ENCODE measurements at regions not wholly inside any gene's neighbourhood (a gene's known extent, or its start where the extent isn't known, plus 50 kb on each side); places are given as distances from the start of the nearest gene placed in this dataset.

- no peaks in the 10 kb centered on the region for H3K9me3 Mint-ChIP-seq
- H3K27me3 Mint-ChIP-seq, result no peaks in the 10 kb centered on the region
- H3K4me3 Mint-ChIP-seq, result peak overlapping the region; percentile 18
- H3K27ac Mint-ChIP-seq, result peak overlapping the region; percentile 72
- H3K36me3 Mint-ChIP-seq, result peaks cover 55% of the 10 kb centered on the region
- ATAC-seq, result no peak
- H3K4me1 Mint-ChIP-seq, result peaks cover 28% of the 10 kb centered on the region
Measured at GRCh38 chr18:23357996-23358594, 95.0 kb upstream of the RIOK3 start.

- peak overlapping the region; percentile 72 for H3K27ac Mint-ChIP-seq
- peaks cover 19% of the 10 kb centered on the region for H3K4me1 Mint-ChIP-seq
- H3K9me3 Mint-ChIP-seq, result no peaks in the 10 kb centered on the region
- H3K4me3 Mint-ChIP-seq, result no peak overlapping the region
- ATAC-seq, result no peak
- peaks cover 43% of the 10 kb centered on the region for H3K36me3 Mint-ChIP-seq
- no peaks in the 10 kb centered on the region for H3K27me3 Mint-ChIP-seq
Measured at GRCh38 chr18:23359421-23359820, 93.7 kb upstream of the RIOK3 start.

GRCh38 chr18:23363865-23364570 lies 89.1 kb upstream of the RIOK3 start:
- peaks cover 18% of the 10 kb centered on the region for H3K36me3 Mint-ChIP-seq
- ATAC-seq, result no peak
- H3K4me3 Mint-ChIP-seq, result no peak overlapping the region
- H3K27ac Mint-ChIP-seq, result no peak overlapping the region
- no peaks in the 10 kb centered on the region for H3K27me3 Mint-ChIP-seq
- no peaks in the 10 kb centered on the region for H3K9me3 Mint-ChIP-seq
- peaks cover 3% of the 10 kb centered on the region for H3K4me1 Mint-ChIP-seq

GRCh38 chr18:23365602-23366001 lies 87.5 kb upstream of the RIOK3 start:
- no peak overlapping the region for H3K4me3 Mint-ChIP-seq
- H3K4me1 Mint-ChIP-seq, result no peaks in the 10 kb centered on the region
- H3K36me3 Mint-ChIP-seq, result peaks cover 11% of the 10 kb centered on the region
- H3K27me3 Mint-ChIP-seq, result no peaks in the 10 kb centered on the region
- peak overlapping the region; percentile 26 for H3K27ac Mint-ChIP-seq
- no peak for ATAC-seq
- H3K9me3 Mint-ChIP-seq, result no peaks in the 10 kb centered on the region

- no peak for ATAC-seq
- H3K36me3 Mint-ChIP-seq, result peaks cover 29% of the 10 kb centered on the region
- no peak overlapping the region for H3K27ac Mint-ChIP-seq
- no peaks in the 10 kb centered on the region for H3K9me3 Mint-ChIP-seq
- no peak overlapping the region for H3K4me3 Mint-ChIP-seq
- H3K27me3 Mint-ChIP-seq, result no peaks in the 10 kb centered on the region
- no peaks in the 10 kb centered on the region for H3K4me1 Mint-ChIP-seq
Measured at GRCh38 chr18:23369266-23369665, 83.8 kb upstream of the RIOK3 start.

- no peaks in the 10 kb centered on the region for H3K9me3 Mint-ChIP-seq
- H3K27me3 Mint-ChIP-seq, result no peaks in the 10 kb centered on the region
- H3K27ac Mint-ChIP-seq, result no peak overlapping the region
- no peak for ATAC-seq
- no peak overlapping the region for H3K4me3 Mint-ChIP-seq
- peaks cover 33% of the 10 kb centered on the region for H3K36me3 Mint-ChIP-seq
- peaks cover 7% of the 10 kb centered on the region for H3K4me1 Mint-ChIP-seq
Measured at GRCh38 chr18:23373570-23373969, 79.5 kb upstream of the RIOK3 start.

GRCh38 chr18:23377669-23378301 lies 75.3 kb upstream of the RIOK3 start:
- Mint-ChIP-seq H3K4me1 (peaks cover 7% of the 10 kb centered on the region), H3K27ac (peak overlapping the region; percentile 17), H3K9me3 (no peaks in the 10 kb centered on the region), H3K4me3 (no peak overlapping the region), H3K36me3 (peaks cover 25% of the 10 kb centered on the region), H3K27me3 (no peaks in the 10 kb centered on the region)
- ATAC-seq, result peak; percentile 48

GRCh38 chr18:23378302-23378686 lies 74.8 kb upstream of the RIOK3 start:
- no peak for ATAC-seq
- no peaks in the 10 kb centered on the region for H3K9me3 Mint-ChIP-seq
- peaks cover 25% of the 10 kb centered on the region for H3K36me3 Mint-ChIP-seq
- no peak overlapping the region for H3K4me3 Mint-ChIP-seq
- no peaks in the 10 kb centered on the region for H3K27me3 Mint-ChIP-seq
- H3K27ac Mint-ChIP-seq, result peak overlapping the region; percentile 17
- peaks cover 7% of the 10 kb centered on the region for H3K4me1 Mint-ChIP-seq

GRCh38 chr18:23380001-23380550 lies 73.0 kb upstream of the RIOK3 start:
- peaks cover 15% of the 10 kb centered on the region for H3K4me1 Mint-ChIP-seq
- ATAC-seq, result no peak
- no peaks in the 10 kb centered on the region for H3K27me3 Mint-ChIP-seq
- no peak overlapping the region for H3K27ac Mint-ChIP-seq
- H3K36me3 Mint-ChIP-seq, result peaks cover 26% of the 10 kb centered on the region
- H3K4me3 Mint-ChIP-seq, result no peak overlapping the region
- no peaks in the 10 kb centered on the region for H3K9me3 Mint-ChIP-seq

GRCh38 chr18:23380817-23381216 lies 72.3 kb upstream of the RIOK3 start:
- Mint-ChIP-seq H3K27ac (no peak overlapping the region), H3K4me3 (no peak overlapping the region), H3K4me1 (peaks cover 22% of the 10 kb centered on the region), H3K9me3 (no peaks in the 10 kb centered on the region), H3K36me3 (peaks cover 29% of the 10 kb centered on the region), H3K27me3 (no peaks in the 10 kb centered on the region)
- no peak for ATAC-seq

GRCh38 chr18:23383494-23383893 lies 69.6 kb upstream of the RIOK3 start:
- H3K9me3 Mint-ChIP-seq, result no peaks in the 10 kb centered on the region
- no peak for ATAC-seq
- peak overlapping the region; percentile 6 for H3K27ac Mint-ChIP-seq
- no peaks in the 10 kb centered on the region for H3K27me3 Mint-ChIP-seq
- H3K4me1 Mint-ChIP-seq, result peaks cover 15% of the 10 kb centered on the region
- H3K4me3 Mint-ChIP-seq, result no peak overlapping the region
- H3K36me3 Mint-ChIP-seq, result peaks cover 24% of the 10 kb centered on the region

GRCh38 chr18:23384778-23385736 lies 68.0 kb upstream of the RIOK3 start:
- Mint-ChIP-seq H3K27ac (peak overlapping the region; percentile 84), H3K9me3 (no peaks in the 10 kb centered on the region), H3K27me3 (no peaks in the 10 kb centered on the region), H3K4me1 (peaks cover 15% of the 10 kb centered on the region), H3K4me3 (peak overlapping the region; percentile 9), H3K36me3 (peaks cover 28% of the 10 kb centered on the region)
- ATAC-seq, result peak; percentile 70

GRCh38 chr18:23386317-23386716 lies 66.8 kb upstream of the RIOK3 start:
- no peaks in the 10 kb centered on the region for H3K27me3 Mint-ChIP-seq
- no peaks in the 10 kb centered on the region for H3K9me3 Mint-ChIP-seq
- H3K4me1 Mint-ChIP-seq, result peaks cover 15% of the 10 kb centered on the region
- ATAC-seq, result no peak
- peaks cover 28% of the 10 kb centered on the region for H3K36me3 Mint-ChIP-seq
- peak overlapping the region; percentile 46 for H3K27ac Mint-ChIP-seq
- no peak overlapping the region for H3K4me3 Mint-ChIP-seq

- H3K4me1 Mint-ChIP-seq, result peaks cover 15% of the 10 kb centered on the region
- no peak overlapping the region for H3K27ac Mint-ChIP-seq
- H3K27me3 Mint-ChIP-seq, result no peaks in the 10 kb centered on the region
- no peaks in the 10 kb centered on the region for H3K9me3 Mint-ChIP-seq
- no peak for ATAC-seq
- H3K36me3 Mint-ChIP-seq, result peaks cover 26% of the 10 kb centered on the region
- no peak overlapping the region for H3K4me3 Mint-ChIP-seq
Measured at GRCh38 chr18:23387265-23387664, 65.8 kb upstream of the RIOK3 start.

- Mint-ChIP-seq H3K27ac (no peak overlapping the region), H3K27me3 (no peaks in the 10 kb centered on the region), H3K36me3 (peaks cover 18% of the 10 kb centered on the region), H3K9me3 (no peaks in the 10 kb centered on the region), H3K4me3 (no peak overlapping the region), H3K4me1 (peaks cover 15% of the 10 kb centered on the region)
- ATAC-seq, result no peak
Measured at GRCh38 chr18:23388357-23388756, 64.7 kb upstream of the RIOK3 start.
